Islet of Langerhans (tissue), 1 donor: ENCODE measurements at regions not wholly inside any gene's neighbourhood (a gene's known extent, or its start where the extent isn't known, plus 50 kb on each side); places are given as distances from the start of the nearest gene placed in this dataset.
"Not testable (repeated sequence)": the region's sequence is repeated elsewhere in the genome, so short reads cannot be mapped to it uniquely, and the experiment has no call there.

Experiments
- FAIRE-seq: peaks from one replicate; lab custom pipeline; 2011; peaks lifted over from hg19 to GRCh38; lab: Jason Lieb, UNC

DNA sequence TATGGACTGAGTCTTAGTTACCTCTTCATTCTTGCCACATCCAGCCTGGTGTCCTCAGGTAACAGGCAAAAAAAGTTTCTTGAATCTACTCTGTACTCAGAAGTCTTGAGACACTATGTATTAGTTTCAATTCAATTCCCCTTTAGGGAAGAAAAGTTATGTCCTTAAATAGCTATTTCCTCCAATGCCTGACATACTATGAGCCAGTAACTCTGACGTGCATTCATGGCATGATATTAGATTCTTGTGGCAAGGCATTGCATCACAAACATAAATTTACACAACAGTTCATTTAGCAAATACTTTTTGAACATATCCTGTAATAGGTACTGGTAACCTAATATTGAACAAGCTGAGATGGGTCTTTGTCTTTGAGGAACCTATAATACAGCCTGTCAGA, 109.3 kb upstream of the FOXB1 start:
- no peak for FAIRE-seq

DNA sequence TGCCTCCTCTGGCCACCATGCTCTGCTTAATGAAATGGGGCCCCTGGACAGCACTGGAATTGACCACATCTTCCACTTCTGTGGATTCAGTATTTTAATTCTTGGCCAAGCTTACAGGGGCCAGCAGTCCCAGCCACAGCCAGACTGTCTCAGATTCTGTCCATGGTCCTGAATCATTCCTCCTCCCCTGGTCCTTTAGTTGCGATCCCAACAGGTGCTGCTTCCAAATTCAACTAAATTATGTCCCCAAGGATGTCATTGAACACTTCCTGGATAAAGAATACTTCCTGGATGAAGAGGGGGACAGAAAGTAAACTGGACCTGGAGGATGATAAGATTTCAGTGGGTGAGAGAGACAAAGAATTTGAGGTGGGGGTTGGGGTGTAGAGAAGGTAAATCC, 111.1 kb upstream of the FOXB1 start:
- no peak for FAIRE-seq

DNA sequence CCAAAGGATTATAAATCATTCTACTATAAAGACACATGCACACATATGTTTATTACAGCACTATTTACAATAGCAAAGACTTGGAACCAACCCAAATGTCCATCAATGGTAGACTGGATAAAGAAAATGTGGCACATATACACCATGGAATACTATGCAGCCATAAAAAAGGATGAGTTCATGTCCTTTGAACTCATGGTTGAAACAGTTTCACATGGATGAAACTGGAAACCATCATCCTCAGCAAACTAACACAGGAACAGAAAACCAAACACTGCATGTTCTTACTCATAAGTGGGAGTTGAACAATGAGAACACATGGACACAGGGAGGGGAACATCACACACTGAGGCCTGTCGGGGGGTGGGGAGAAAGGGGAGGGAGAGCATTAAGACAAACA, 116.2 kb upstream of the FOXB1 start:
- FAIRE-seq: not testable (repeated sequence)

DNA sequence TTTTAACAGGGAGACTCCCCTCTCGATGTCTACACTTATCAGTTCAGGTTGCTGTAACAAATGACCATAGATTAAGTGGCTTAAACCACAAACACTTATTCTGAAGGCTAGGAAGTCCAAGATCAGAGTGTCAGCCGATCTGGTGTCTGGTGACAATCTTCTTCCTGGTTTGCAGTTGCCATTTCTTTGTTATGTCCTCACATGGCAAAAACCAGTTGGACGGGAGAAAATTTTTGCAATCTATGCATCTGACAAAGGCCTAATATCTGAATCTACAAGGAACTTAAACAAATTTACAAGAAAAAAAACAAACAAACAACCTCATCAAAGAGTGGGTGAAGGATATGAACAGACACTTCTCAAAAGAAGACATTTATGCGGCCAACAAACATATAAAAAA, 116.9 kb upstream of the FOXB1 start:
- no peak for FAIRE-seq

DNA sequence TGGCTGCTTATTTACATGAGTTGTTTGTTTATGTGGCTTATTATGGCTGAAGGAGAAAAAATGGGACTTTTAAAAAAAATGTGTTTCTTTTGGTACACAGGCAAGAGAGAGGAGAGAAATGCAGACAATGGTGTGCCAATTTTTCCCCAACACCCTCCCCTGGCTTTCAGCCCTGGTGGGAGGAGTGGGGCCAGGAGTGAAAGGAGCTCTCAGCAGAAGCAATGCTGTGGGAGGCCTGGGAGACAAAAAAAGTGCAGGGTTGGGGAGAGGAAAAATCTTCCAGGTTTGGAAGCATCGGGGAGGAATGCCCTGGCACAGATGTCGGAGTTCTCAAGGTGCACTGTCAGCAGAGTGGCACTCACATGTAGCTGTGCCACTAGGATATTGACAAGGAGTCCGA, 117.7 kb upstream of the FOXB1 start:
- no peak for FAIRE-seq

DNA sequence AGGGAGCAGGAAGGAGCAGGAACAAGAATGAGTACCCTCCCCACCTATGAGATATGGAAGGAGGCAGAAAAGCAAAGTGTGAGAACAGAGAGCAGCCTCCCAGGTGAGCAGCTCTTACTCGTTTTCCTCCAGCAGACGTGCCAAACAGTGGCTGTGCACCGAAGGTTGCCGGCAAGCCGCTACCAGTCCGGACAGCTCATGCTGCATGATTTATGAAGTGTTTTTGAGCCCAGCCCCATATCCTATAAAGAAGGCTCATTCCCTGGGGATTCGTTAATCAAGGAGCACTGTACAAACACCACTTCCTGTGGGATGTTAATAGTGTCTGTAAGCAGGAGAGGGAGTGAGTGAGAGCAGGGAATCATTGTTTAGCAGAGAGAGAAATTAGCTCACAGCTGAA, 118.3 kb upstream of the FOXB1 start:
- FAIRE-seq: no peak

DNA sequence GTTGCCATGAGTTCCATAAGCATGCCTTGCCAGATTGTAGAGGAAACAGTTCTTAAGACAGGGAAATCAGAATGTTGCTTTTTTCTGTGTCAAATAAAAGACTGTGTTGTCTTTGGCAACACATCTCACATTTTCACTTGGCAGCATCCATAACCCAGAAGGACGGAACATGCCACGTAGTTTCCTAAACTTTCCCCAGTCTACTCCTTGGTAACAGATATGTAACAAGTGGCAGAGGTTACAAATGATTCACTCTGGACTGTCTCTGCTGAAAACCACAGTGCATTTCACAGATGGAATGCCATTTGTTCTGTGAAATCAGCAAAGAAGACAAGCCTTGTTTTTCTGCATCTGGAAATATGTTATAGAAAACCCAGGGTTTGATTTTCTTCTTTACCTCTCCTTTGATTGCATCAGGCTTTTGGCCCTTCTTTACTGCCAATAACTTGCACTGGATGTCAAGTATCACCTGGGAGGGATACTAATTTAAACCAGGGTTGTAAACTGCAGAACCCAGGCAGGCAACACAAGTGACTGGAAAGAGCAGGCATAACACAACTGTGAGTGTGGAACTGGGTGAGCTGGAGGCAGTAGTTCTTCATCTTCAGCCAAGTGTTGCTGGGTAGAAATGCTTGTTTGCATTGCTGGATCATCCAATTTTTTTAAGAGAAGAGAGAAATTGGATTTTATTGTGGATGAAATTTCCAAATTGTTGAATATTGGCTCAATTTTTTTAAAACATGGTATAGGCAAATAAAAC, 124.4 kb upstream of the FOXB1 start:
- FAIRE-seq: no peak

DNA sequence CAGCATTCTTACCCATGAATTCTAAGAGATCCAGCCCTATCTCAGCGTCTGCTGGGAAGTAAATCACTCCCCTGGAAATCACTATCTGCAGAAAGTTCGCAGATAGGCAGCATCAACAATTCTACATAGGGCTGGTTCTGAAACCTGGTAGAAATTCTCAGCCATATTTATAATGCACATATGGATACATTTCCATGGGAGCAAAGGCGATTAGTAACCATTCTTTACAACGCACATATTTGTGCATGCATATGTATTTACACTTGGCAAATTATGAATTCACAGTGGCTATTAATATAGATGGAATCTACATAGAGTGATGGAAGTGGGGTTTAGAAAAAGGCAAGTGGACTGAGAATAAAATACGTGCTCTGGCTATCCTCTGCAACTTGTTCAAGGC, 128.0 kb upstream of the FOXB1 start:
- no peak for FAIRE-seq

DNA sequence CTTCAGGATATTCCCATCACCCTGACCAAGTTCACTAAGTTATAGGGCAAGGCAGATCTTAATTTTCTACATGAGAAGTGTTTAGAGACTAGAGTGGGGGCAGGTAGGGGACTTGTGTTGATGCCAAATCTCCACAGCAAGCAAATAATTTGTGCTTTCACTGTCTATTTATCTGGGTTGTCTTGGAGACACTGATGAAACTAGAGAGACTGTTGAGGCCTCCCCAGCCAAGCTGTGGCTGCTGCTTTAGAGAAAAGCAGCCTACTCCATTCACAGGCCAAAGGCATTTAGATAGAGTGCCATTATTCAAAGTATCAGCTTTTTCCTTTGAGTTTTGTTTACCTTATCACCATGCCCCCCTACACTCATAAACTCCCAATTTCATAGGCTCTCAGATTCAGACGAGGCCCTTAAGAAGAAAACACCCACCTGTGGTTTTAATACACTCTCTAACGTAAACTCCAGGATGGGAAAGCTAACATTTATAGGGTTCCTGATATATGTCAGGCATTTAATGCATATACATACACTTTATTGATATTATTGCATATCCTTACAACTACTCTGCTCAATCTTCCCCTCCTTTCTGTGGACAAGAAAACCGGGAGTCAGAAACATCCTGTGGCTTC, 130.4 kb upstream of the FOXB1 start:
- FAIRE-seq: no peak

DNA sequence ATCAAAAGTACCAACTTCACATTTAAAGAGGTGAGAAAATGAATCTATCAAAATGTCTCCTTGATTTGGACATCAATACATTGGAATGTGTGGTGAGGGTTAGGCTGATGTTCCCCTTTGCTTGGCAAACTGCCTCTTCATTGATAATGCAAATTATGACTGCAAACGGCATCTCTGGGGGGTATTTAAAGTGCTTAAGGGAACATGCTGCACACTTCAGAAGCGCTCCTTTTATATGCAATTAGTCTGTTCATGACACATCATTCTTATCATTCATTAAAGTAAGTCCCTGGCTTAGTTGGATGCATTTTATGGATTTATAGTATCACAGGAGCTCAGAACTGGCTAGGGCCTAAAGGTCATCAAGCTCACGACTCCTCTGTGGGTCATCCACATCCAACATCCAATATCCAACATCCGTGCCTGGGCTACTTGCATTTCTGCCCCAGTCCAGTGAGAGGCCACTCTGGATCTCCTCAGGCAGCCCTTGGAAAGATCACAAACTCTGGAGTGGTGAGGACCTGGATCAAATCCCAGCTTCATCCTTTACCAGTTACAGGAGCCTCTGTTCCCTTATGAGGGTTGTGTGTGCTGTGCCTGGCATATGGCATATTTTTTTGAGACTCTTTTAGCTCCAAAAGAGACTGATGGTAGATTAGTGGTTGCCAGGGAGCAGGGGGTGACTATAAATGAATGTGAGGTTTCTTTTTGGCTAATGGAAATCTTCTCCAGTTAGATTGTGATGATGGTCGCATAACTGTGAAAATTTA, 136.8 kb upstream of the FOXB1 start:
- FAIRE-seq: no peak

DNA sequence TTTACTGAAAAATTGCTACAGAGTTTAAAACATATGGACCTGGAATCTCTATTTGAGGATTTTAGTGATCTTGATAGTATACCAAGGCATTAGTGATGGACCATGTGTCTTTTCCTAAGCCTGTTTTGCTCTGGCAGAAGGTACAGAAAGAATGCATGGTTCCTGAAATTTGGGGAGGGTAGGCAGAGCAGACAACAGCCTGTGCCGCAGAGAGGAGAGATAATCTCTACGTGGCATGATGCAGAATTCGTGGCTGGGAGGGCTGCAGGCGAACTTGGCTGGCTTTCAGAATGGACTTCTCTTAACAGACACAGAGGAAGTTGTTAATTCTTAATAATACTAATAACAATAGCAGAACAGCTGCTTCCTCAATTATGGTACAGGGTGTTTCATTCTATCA, 137.5 kb upstream of the FOXB1 start:
- no peak for FAIRE-seq

DNA sequence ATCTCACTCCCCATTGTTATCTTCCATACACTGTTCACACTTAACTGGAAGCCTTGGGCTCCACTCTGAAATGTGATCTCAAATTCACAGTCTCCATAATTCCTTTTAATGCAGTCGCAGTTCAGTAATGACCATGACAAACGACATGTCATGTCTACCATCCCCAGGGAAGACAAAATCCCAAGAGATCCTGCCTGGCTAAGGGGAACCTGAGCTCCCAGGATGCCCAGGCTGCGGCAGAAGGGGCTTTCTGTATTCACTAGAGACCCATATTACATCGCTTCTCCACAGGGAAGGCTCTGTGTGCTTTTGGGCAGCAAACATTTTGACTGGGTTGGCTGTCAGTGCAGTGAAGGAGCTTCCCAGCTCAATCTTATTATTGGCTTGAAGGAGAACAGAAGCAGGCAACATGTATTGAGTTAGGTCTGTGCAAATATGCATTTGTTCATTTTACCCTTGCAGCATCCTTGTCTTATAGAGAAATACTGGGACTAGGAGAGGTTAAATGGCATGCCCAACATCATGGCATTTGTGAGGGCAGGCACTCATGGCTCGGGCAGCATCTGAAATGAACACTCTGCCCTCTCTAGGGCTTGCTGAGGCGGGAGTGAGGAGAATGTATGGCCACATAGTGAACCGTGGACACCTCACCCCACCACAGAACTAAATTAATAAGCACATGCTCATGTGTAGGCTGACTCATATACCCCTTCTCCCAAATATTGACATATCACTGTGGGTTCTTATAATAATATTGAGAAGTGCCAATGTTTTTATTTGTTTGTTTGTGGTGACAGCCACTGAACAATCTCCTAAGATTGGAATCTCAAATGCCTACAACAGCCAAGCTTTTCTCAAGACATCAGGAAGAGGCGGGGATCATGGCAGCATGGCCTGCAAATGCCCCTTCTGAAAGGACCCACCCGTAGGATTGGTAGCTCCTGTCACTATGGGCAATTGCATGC, 141.6 kb upstream of the FOXB1 start:
- FAIRE-seq: no peak

DNA sequence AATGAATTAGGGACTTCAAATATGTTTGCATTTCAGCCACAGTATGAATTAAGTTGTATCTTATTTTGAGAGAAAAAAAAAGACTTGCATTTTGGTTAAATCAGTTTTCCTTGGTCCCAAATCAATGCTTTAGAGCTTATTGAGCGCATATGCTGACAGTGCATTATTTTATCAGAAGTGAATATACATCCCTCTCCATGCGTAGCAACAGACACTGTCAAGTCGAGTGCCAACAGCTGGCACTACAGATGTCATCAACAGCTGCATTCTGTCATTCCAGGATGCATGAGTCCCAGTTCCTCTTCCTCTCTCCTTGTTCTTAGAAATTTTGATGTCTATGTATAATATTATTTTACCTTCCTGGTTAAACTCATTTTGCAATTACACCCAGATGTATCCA, 156.1 kb upstream of the FOXB1 start:
- FAIRE-seq: no peak

DNA sequence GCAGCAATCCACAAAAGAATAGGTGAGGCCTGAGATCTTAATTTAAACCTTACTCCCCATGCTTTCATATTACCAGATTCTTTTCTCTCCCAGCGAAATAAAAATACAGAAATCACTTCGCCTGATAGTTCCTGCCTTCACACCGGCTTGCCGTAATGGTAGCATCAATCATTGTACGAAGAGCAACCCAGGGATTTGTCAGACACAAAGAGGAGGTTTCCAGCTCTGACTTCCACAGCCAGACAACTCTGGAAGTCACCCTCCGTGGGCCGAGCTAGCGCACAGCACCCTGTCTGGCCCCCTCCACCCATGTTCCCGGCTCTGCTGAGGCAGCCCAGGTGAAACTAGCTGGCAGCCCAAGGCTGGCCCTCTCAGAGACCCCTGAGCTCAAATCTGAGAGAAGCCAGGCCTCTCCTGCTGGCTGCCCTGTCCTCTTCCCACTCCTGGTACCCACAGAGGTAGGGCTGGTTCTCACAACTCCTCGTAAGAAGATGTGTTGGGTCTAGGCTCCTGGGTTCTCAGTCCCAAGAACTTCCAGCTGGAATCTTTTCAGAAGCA, 156.9 kb upstream of the BNIP2 start:
- no peak for FAIRE-seq

DNA sequence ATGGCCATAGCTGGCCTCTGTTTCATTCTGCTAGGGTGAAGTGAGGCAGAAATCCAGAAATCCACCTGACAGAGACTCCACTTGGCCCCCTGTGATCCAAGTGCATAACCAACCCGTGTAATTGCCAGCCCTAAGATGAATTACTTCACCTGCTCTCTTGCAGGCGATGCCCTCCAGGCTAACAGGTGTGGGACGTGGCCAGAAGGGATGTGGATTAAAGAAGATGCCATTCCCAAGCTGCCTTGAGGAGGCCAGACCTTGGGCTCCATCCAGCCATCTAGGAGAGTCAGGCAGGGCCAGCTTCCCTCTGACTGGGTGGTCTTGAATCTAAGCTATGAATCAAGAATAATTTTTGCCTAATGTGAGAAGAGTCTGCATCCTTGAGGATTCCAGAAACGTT, 154.5 kb upstream of the BNIP2 start:
- FAIRE-seq: no peak

DNA sequence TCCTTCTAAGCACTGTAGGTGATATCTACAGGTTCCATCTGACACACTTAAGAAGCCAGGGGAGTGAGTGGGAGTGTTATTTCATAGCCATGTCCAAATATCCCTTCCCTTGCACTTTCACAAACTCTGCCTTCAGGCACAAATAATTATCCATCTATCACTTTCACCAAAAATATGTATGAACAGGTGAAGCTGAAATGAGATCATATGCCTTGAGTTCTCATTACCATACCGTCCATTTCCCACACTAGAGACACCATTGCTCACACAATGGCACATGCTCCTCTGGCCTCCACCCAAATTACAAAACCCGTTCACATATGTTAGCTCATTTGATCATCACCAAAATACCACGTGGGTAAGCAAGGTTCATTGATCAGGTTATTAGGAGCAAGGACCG, 151.9 kb upstream of the BNIP2 start:
- no peak for FAIRE-seq

DNA sequence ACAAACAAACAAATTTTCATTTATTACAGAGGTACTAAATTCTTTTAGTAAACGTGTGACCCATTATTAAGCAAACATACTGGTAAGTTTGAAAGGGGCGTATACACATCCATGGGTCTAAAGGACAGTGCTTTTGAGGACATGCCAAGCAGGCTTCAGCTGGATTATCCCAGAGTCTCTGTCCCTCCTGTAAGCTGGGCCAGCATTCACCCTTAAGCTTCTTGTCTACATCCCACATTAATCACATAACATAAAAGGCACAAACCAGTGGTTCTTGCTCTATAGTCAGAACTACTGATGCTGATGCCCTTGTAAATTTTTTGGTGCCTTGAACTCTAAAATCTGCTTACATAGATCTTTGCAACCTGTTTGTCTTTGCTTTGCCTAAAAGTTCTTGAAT, 150.8 kb upstream of the BNIP2 start:
- FAIRE-seq: no peak

DNA sequence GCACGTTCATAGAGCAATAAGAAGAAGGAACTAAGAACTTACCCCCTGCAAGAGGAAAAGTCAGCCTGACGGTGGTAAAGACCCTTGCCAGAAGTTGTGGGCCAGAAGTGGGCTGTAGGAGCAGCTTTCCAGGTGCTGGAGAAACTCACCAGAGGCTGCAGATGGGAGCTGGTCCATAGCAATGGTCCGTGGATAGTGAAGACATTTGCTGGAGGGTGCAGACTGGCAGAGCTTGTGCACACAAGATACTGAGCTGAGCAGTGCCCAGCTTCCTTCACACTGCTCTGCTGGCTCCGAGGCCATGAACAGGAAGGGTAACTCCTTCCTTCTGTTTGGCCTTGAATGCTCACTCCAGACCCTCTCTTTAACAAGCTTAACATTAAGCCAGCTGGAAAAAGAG, 149.8 kb upstream of the BNIP2 start:
- no peak for FAIRE-seq

DNA sequence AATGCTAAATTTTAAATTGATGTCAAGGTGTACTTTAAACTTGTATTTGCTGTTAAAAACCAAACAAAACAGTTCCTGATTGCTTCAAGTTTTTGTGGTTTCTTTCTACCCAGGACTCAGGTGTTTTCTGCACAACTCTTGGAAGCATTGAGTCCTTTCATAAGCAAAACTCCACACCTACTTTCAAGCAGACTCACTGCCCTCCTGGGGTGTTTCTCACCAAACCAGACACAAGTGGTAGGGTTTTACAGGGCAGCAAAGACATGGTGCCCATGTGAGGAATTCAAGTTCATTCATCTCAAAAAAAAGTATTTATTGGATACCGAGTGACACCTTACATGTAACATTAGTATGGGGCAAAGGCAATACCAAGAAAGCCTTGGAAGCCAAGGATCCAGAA, 146.7 kb upstream of the BNIP2 start:
- FAIRE-seq: no peak

DNA sequence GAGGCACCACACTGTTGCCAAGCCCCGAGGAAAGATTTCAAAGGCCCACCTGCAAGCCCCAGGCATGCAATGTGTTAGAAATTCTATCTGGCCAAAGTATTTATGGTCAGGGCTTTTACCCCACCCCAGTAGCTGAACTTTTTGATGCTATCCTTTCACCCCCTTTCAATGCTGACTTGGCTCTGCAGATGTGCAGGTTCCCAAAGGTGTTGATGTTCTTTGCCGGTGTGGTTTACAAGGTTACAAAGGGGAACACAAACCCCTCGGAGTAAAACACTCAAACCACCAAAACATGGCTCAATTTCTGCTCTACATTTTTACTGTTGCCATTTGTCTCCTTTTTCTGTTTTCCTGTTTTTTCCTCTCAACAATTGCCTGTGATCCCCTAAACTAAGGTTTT, 145.4 kb upstream of the BNIP2 start:
- no peak for FAIRE-seq

DNA sequence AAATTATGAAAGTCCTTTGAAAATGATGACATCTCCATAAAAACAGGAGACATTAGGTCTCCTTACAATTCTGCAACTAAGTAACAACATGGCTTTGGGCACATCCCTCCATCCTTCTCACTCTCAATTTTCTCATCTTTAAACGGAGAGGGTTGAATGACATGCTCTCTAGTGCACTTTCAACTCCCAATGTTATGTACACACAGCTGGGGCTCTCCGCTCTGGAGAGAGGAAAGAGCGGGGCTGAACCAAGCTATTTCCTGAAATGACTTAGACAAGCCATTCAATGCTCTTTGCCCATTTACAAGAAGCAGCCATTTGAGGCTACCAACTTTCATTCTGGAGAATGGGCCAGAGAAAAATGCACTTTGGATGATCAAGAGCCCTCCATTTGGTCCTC, 144.2 kb upstream of the BNIP2 start:
- no peak for FAIRE-seq

DNA sequence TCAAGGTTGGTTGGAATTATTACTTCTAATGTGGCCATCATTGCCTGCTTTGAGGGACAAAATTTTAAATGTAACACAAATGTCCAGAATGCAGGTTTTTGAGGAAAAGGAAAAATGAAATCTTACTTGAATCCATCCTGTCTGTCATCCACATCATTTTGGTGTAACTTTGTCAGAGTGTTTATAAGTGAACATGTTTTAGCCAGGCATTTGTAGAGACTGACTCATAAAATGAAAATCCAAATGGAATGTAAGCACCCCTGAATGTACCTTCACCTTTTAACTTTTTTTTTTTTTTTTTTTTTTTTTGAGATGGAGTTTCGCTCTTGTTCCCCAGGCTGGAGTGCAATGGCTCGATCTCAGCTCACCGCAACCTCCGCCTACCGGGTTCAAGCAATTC, 141.8 kb upstream of the BNIP2 start:
- no peak for FAIRE-seq
